Lung (tissue), 11 donors: ENCODE measurements at regions not wholly inside any gene's neighbourhood (a gene's known extent, or its start where the extent isn't known, plus 50 kb on each side); places are given as distances from the start of the nearest gene placed in this dataset.

Experiments
- ATAC-seq: fragments of 200-7000 bp; cut with Tn5 transposase; one replicate; pipeline ENCODE4 v1.9.1; 2020; ENCODE audit warnings: moderate number of reproducible peaks; ENCODE audit not compliant: insufficient read depth, low FRiP score
- DNase-seq, 3 donors: peaks; one replicate each; pipeline ENCODE4 v3.0.0-alpha.2; 2013 to 2017
- H3K27ac ChIP-seq, 2 donors: one replicate each; pipeline ENCODE4 v1.5.1; 2013; ENCODE audit warnings: mild to moderate bottlenecking in 2 of 2, moderate library complexity in 2 of 2, control low read depth in 1 of 2, inconsistent platforms in 1 of 2, low read depth in 1 of 2, low read length in 1 of 2
- H3K27me3 ChIP-seq, 3 donors: one replicate each; pipeline ENCODE4 v1.5.1; 2013; ENCODE audit warnings: low read length in 2 of 3; ENCODE audit not compliant: control insufficient read depth in 3 of 3, insufficient read depth in 3 of 3
- H3K36me3 ChIP-seq, 4 donors: one replicate each; pipeline ENCODE4 v1.5.1; 2013; ENCODE audit warnings: low read length in 4 of 4, mild to moderate bottlenecking in 1 of 4, moderate library complexity in 1 of 4; ENCODE audit not compliant: control insufficient read depth in 4 of 4, insufficient read depth in 4 of 4
- H3K4me1 ChIP-seq, 5 donors: one replicate each; pipeline ENCODE4 v1.5.1; 2013; ENCODE audit warnings: low read length in 5 of 5, mild to moderate bottlenecking in 2 of 5, moderate library complexity in 1 of 5; ENCODE audit not compliant: control insufficient read depth in 5 of 5, insufficient read depth in 5 of 5
- H3K4me3 ChIP-seq: one replicate; pipeline ENCODE4 v1.5.1; 2013; ENCODE audit warnings: mild to moderate bottlenecking, control low read depth, moderate library complexity
- H3K9ac ChIP-seq, 2 donors: one replicate each; pipeline ENCODE4 v1.5.1; 2013; ENCODE audit warnings: low read length in 2 of 2, control low read depth in 1 of 2; ENCODE audit not compliant: insufficient read depth in 1 of 2
- H3K9me3 ChIP-seq, 4 donors: one replicate each; pipeline ENCODE4 v1.5.1; 2013; ENCODE audit warnings: low read length in 3 of 4, mild to moderate bottlenecking in 1 of 4, moderate library complexity in 1 of 4; ENCODE audit not compliant: control insufficient read depth in 4 of 4, insufficient read depth in 3 of 4
- CTCF ChIP-seq: IDR thresholded peaks from 2 replicates; pipeline ENCODE4 v1.5.1; 2012; ENCODE audit warnings: mild to moderate bottlenecking; ENCODE audit errors: control extremely low read depth, extremely low read depth
- WGBS, 2 donors: extraction: QIAGEN DNeasy Blood & Tissue Kit; methylation state at CpG; one replicate each; pipeline ENCODE4 v1.1.7; 2013; 5-methylcytosine and 5-hydroxymethylcytosine counted together
- donor health status: control.
- donor health status: control.
- donor health status: Bipolar disorder and iron deficiency.
- donor health status: healthy.
- donor health status: DM: yes; HTN: yes; CAD: no.

DNA sequence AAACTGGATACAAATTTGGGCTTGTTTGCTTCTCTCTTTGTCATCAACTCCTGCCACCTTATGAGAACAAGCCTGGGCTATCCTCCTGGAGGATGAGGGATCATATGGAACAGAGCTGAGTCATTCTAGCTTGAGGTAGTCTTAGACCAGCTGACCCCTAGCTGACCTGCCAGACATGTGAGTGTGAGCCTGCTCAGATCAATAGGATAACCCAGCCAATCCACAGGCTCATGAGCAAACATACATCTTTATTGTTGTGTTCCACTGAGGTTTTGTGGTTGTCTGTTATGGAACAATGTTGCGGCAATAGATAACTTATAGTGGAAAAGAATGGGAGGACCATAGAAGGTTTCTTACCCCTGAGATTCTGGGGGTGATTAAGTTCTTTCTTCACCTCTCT lies 54.5 kb upstream of the FAM180A start:
- Histone ChIP-seq H3K36me3 (no peaks in the 10 kb centered on the region), H3K4me3 (no peak overlapping the region), H3K9me3 (no peaks in the 10 kb centered on the region), H3K27ac (no peak overlapping the region), H3K9ac (no peak overlapping the region), H3K4me1 (peaks cover 0 to 5% (median 0%) of the 10 kb centered on the region in 5 donors), H3K27me3 (no peaks in the 10 kb centered on the region)
- DNase-seq = no peak
- WGBS, 2 donors = 33 to 93% methylated on average over 1 of the region's 1 CpG
- TF ChIP-seq CTCF = no peak
- ATAC-seq = no peak

DNA sequence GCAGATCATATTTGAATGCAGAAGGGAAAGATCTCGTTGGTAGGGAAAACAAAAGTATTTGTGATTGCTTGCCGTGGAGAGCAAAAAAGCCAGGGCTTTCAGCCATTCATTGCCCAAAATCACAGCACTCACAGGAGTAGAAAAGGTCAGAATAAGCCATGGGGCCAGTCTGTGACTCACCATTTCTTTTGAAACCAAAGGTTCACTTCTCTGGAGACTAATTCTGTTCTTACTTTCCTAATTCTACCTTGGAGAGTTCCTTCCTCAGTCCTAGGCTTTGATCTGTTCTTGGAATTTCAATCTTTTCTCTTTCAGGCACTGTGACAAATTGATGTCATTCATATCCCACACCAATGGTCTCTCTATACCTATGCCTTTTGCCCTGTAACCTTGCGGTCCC lies 54.1 kb upstream of the FAM180A start:
- 70 to 83% methylated on average over 3 of the region's 3 CpGs for WGBS, 2 donors
- Histone ChIP-seq H3K9ac (no peak overlapping the region), H3K36me3 (no peaks in the 10 kb centered on the region), H3K4me1 (peaks cover 0 to 10% (median 0%) of the 10 kb centered on the region in 5 donors), H3K27me3 (no peaks in the 10 kb centered on the region), H3K9me3 (no peaks in the 10 kb centered on the region), H3K27ac (no peak overlapping the region), H3K4me3 (no peak overlapping the region)
- DNase-seq (no peak), ATAC-seq (no peak)
- TF ChIP-seq CTCF = no peak

DNA sequence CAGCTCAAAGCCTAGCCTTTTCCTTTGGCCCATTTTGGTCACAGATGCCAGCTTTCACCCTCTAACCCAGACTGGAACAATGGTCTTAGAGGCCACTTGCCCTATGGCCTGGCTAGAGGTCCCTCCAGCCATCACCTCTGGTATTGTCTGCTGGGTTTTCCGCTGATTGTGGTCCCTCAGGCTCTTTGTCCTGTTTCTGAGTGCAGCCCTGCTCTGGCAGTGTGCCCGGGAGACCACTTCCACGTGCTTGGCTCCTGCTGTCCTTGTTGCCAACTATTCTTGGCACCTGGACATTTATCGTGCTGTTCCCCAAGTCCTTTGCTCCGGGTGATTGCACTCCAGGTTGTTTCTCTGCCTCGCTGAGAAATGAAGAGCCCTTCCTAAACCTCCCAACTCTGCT lies 53.3 kb upstream of the FAM180A start:
- Histone ChIP-seq H3K27me3 (no peaks in the 10 kb centered on the region), H3K36me3 (no peaks in the 10 kb centered on the region), H3K4me1 (peaks cover 0 to 10% (median 3%) of the 10 kb centered on the region in 5 donors), H3K4me3 (no peak overlapping the region), H3K9me3 (no peaks in the 10 kb centered on the region), H3K9ac (no peak overlapping the region), H3K27ac (no peak overlapping the region)
- ATAC-seq (no peak), DNase-seq (peak in 1 of 3 donors; percentile 51)
- TF ChIP-seq CTCF = no peak
- 54 to 69% methylated on average over 6 of the region's 6 CpGs for WGBS, 2 donors

- Histone ChIP-seq H3K9ac (no peak overlapping the region), H3K4me1 (peaks cover 0 to 14% (median 5%) of the 10 kb centered on the region in 5 donors), H3K27me3 (no peaks in the 10 kb centered on the region), H3K27ac (no peak overlapping the region), H3K9me3 (no peaks in the 10 kb centered on the region), H3K36me3 (no peaks in the 10 kb centered on the region), H3K4me3 (no peak overlapping the region)
- TF ChIP-seq CTCF = peak; percentile 79
- ATAC-seq (peak; percentile 67), DNase-seq (peak; percentile 27 to 84 (median 83))
- WGBS, 2 donors = 29 to 41% methylated on average over 16 of the region's 16 CpGs
Observed at GRCh38 chr7:135801045-135801693, 52.6 kb upstream of the FAM180A start.
